ENCODE measurements at regions not wholly inside any gene's neighbourhood (a gene's known extent, or its start where the extent isn't known, plus 50 kb on each side); places are given as distances from the start of the nearest gene placed in this dataset.
"Not testable (repeated sequence)": the region's sequence is repeated elsewhere in the genome, so short reads cannot be mapped to it uniquely, and the experiment has no call there.

DNA sequence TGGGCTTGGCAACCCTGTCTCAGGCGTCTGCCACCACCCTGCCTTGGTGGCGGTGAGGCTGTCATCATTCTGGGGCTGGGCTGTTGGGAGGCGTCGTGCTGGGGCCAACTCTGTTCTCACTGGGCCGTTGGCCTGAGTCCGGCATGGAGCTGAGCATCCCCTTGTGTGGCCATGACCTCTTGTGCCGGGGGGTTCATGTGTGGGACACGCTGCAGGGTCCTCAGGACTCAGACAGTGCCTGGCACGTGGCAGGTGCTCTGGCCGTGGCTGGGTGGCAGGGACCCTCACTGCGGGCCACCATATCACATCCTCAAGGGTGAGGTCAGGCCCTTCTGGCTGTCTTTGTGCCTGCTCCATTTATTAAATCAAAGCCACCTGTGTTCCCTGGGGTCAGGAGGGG, 197.4 kb downstream of the BANP start:
- DNase-seq, result not testable (repeated sequence)

DNA sequence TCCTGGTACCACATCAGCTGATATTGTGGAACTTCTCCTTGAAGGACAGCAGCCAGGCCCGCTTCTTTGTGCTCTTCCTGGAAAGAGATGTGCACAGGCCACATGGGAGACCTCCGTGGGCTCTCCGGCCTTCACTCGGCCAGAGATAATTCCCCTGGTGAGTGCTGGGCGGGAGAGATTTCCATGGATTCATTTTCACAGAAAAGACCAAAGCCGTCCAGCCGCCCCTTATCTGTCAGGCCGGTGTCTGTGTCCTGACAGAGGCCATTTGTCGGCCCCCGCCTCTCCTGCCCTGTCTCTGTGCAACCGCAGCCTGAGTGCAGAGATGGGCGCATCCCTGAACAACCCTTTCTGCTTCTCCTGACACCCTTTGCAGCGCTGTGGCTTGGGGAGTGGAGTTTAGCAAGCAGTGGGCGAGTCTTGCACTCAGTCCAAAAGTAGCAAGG, 197.9 kb downstream of the BANP start:
- not testable (repeated sequence) for DNase-seq

DNA sequence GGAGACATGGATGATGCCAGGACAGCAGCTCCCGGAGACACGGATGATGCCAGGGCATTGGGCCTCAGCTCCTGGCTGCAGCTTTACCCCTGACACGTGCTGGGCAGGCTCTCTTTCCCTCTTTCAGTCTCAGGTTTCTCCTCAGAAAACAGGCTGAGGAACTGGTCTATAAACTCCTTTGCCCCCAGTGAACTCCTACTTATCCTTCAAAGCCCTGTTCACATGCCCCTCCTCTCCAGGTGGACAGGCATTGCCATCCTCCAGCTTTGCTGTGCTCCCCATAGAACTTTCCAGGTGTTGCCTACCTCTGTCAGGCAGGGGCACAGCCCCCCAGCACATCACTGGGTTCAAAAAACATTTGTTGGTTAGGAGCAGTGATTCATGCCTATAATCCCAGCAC, 198.4 kb downstream of the BANP start:
- DNase-seq, result not testable (repeated sequence)

DNA sequence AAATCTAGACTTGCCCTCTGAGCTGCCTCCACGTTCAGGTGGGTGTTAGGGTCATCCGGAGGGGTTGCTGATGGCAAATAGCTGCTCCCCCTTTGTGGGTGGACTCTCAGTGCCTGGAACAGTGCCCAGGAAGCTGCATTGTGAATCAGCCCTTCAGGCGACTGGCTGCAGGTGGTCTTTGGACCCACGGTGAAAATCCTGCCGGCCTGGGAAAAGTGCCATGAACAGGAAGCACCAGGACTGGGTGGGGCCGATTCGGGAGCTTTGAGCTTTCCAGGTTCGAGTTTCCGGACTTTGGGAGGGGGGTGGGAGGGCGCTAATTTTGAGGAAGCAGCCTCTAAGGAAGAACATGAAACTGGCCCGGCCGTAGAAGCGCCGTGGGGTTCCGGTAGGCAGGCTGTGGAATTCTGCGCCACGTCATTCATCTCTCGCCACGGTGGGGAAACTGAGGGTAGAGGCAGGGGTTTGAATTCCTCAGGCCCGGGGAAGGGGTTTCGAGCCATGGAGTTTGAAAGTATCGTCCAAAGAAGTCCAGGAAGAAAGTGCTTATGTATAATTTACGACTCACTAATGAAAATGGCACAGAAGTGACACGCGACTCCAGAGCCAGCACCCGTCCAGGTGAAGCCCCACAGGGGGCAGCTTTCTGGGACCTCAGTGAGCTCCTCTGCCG, 199.4 kb downstream of the BANP start:
- not testable (repeated sequence) for DNase-seq

DNA sequence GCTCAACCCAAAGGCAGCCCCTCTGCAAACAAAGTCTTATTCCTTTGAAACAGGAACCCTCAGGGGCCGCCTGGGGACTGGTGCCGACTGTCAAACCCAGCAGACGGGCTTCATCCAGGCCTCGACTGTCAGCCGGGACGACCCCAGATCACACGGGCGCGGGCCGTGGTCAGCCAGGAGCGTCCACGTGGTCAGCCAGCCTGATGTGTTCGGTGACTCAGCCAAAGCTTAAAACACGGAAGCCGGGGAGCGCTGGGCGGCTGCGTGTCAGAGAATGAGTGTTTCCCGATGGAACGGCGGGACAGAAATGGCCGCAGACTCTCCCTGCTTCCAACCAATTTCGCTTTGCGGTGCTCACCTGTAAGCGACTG, 199.9 kb downstream of the BANP start:
- not testable (repeated sequence) for DNase-seq

DNA sequence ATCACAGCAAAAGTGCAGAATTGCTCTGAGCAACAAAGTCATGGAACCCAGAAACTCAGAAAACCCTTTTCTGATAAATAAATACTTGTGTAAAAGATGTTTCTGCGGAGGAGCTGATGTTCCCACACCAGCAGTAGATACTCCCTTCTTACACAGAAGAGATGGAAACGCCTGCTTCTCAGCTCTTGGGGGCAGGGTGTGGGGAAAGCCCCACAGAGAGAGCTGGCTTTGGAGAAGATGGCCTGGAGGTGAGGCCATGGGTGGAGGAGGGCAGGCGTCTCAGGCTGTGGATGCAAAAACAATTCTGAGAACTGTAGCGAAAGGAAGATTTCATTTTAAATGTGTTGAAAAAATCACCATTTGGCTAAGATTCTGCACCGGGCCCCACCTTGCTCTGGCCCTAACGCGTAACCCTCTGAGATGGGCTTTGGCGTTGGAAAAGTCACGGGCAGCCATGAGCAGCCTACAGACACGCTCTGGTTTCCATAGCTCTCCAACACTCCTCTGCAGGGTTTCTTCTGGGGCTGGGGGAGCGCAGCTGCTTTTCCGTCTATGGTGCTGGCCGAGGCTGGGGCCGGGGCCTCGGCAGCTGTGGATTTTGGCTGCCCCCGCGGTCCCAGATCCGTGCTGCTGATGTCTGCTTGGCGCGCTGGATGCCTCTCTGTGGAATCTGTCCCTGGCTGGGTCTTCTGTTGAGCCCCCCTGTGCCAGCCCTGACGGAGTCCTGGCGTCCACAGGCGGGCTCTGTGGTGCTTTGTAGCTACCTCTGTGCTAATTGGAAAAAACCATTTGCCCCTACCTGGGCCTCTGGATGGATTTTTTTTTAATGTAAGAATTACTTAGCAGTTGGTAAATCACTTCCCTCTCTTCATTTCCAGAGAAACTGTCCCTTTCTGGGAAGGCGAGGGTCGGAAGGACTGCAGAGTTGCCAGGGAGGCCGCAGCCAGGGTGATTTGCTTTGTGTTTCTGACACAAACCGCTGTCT, 200.9 kb downstream of the BANP start:
- not testable (repeated sequence) for DNase-seq

DNA sequence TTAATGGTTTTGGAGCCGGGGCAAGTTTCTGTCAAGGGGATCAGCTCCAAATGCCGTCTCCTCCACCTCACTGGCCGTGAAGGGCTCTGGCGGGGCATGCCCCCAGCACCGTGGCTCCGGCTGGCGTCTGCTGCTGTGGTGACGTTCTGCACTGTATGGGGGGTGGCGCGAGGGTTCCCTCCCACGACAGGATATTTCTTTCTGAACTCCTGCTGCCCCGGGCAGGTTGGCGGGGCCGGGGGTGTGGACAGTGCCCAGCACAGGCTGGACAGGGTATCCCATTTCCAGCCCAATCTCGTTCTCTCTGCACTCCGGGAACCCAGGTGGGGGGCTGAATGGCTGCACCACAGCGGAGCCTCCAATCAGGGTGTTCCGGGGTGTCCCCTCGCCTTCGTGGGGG, 201.6 kb downstream of the BANP start:
- DNase-seq, result not testable (repeated sequence)

DNA sequence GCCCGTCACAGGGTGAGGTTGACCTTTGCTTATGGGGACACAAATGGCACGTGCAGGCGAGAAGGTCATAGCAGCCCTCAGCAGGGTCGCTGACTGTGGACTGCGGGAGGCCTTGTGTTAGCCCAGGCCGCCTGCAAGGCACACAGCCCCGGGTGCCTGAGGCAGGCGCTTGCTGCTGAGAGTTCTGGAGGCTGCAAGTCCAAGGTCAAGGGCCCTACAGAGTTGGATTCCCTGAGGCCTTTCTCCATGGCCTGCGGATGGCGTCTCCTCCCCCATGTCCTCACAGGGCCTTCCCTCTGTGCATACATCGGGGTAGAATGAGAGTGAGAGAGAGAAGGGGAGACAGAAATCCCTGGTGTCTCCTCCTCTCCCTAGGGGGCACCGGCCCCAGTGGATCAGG, 202.3 kb downstream of the BANP start:
- not testable (repeated sequence) for DNase-seq

DNA sequence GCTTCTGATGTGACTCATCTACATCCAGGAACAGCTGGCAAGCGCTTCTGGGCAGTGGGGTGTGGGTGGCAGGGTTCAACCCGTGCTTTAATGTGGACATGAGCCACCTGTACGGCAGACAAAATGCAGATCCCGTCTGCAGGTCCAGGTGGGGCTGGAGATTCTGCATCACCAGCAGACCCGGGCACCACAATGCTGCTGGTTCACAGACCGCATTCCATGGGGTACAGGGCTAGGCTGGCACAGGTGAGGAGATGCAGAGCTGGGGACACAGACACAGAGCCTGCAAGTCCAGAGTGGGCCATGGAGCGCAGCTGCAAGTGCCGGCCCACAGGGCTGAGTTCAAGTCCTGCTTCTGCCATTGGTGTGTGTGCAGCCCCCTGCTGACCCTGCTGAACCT, 203.7 kb downstream of the BANP start:
- not testable (repeated sequence) for DNase-seq

DNA sequence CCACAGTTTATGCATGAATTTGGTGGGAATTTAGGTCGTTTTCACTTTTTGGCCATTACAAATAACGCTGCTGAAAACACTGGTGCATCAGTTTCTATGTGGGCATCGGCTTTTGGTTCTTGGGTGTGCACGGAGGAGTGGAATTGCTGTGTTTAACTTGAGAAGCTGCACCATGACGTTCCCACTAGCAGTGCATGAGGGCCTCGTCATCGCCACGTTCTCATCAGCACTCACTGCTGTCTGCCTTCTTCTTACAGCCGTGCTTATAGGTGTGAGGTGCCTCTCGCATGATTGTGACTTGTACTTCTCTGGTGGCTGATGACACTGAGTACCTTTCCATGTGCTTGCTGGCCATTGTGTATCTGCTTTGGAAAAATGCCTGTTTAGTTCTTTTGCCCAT, 204.4 kb downstream of the BANP start:
- not testable (repeated sequence) for DNase-seq

DNA sequence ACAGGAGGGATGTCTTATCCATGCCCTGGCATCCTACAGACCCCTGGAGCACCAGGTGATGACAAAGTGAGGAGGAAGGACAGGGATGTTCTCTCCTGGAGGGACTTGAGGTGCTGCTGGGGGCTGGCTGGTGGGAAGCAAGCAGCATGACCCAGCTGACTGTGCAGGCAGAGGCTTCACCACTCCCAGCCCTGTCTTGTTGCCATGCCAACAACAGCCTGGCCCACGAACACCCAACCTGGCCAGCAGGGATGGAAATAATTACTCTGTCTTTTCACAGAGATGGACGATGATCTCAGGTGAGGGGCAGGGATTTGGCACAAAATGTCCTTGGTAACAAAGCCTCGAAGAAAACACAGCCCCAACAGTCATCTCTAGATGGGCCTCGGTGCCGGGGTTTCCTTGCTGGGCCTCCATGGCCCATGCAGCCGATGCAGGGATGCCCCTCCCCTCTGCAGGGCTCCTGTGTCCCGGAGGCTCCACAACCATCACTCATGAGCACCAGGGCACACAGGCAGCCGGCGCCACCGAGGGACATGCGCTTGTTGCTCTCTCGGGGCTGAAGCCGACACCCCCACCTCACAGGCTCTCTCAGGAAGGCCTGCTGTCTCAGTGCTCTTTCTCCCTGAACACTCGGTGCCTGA, 205.5 kb downstream of the BANP start:
- not testable (repeated sequence) for DNase-seq

DNA sequence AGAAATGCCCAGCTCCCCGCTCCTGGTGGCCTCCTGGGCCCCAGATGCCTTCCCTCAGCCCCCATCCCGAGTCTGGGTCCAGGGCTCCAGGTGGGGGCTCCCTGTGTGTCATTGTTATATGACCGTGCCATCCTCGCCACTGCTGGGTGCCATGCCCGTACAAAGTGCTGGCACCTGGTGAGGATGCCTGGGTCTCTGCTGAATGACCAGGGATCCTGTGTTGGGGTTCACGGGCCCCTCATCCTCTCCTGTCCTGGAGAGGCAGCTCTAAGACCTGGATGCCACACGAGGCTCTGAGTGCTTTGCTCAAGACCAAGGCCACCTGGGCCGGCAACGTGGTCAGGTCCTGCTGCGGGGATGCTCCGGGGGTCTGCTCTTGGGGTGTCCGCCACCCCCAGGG, 206.5 kb downstream of the BANP start:
- DNase-seq, result not testable (repeated sequence)

DNA sequence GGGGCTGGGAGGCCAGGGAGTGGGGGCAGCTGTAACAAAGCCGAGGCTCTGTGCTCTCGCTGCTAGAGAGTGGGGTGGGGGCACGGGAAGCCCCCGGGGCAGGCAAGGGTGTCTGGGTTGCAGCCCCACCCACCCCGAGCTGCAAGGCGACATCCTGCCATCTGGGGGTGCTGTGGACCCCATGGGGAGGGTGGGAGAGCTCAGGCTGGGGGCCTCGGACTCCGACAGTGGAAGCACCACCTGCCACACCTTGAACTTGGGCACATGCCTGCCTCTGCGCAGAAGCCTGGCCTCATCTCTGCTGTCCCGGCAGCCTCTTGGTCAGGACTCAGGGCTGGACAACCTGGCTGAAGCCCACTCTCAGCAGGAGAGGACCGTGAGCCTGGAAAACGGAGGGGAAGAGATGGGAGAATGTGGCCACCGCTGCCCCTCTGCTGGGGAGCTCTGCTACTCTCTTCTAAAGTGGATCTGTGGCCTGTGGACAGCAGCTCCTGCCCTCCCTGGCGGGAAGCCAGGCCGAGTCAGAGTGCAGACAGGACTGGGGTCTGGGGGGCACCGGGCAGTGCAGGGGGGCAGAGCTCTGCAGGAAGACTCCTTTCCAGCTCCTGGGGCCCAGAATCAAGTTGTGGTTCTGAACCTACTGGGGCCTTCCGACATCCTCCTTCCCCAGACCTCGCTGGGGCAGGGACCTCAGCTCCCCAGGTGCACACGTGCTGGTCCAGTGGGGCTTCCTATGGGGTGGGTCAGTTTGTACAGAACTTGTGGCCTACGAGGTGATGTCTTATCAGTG, 207.2 kb downstream of the BANP start:
- DNase-seq, result not testable (repeated sequence)

DNA sequence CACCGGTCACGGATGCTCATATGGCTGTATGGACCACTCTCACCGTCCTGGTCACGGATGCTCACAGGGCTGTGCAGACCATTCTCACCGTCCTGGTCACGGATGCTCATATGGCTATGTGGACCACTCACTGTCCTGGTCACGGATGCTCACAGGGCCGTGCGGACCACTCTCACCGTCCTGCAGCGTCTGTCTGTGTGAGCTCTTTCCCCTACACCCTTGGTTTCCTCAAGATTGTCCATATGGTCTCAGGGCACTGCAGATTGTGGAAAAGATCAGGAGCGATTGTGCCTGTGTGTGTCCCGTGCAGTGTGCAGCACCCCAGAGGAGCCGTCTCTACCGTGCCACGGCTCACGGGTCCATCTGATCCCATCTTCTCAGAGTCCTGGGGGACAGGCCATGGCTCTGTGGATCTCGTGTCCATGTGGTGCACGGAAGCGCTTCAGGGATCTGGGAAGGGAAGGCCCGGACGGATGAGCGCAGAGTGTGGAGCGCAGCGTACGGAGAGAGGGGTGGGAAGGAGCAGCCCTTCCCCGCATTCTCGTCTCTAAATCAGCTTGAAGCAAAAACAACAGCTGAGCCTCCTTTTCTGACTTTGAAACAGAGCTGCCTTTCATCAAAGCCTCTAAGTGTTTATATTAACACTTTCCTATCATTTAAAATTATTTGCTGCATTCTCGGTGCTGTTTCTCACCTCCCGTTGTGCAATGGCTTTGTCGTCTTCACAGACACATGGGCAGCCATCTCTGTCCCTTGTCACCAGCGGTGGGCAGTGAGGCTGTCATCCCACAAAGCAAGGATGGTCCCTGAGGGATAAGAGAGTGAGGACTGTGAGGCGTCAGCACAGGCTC, 208.0 kb downstream of the BANP start:
- DNase-seq, result not testable (repeated sequence)

DNA sequence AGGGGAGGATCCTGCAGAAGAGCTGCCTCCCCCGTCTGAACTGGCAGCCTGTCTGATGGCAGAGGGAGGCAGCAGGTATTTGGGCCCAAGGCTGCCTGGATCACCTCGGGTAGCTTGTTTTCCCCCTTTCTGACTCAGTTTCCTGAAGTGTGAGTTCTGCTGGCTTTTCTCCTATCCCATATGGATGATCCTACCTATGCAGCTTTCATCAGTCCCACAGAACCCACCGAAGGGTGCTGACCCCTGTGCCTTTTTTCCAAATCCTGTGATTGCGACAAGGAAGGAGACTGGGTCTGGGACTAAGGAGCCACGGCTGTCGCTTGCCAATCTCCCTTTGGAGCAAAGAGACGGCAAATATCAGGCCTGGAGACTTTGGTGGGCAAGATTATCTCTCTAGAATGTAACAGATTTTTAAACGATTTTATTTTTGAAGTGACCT, 208.7 kb downstream of the BANP start:
- DNase-seq, result not testable (repeated sequence)

DNA sequence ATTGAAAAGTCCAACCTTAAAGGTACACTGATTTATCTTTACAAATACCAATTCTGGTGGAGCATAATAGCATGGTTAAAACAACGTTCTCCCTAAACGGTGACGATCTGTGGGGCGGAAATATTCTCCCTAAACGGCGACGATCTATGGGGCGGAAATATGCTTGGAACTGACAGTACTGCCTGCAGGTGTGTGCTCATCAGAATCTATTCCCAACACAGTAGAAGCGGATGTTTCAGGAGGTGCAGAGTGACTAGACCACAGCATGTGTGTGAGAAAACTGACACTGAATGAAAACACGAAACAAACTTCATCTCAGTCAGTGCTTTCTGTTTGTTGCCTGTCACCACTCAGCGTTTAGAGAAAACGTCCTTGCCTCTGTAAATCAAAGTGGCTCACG, 210.0 kb downstream of the BANP start:
- DNase-seq, result not testable (repeated sequence)

DNA sequence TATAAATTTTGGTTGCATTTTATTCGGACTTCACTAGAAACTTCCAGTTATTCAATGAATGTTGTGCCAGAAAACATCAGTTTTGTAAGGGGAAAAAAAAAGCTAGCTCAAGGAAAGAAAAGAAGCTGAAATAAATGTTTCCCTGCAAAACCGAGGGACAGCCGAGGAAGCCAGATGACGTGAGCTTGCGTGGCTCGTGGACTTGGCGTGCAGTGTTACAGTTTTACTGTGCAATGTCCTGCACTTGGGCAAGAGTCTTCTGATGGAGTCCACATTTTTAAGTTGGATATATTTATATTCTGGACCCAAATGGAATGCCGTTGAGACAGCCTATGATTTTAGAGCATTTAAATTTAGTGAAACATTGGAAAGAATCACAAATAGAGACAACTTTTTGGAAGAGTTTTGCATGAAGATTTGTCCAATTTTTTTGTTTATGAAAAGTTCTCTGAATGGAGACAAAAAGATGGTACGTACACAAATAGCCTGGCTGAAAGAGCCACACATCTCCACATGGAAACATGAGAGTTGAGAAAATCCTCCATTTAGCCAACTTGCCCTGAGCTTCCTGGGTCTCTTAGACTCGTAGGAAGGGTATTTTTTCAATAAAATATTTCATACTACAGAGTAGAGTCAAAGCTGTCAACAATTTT, 210.5 kb downstream of the BANP start:
- DNase-seq, result not testable (repeated sequence)

DNA sequence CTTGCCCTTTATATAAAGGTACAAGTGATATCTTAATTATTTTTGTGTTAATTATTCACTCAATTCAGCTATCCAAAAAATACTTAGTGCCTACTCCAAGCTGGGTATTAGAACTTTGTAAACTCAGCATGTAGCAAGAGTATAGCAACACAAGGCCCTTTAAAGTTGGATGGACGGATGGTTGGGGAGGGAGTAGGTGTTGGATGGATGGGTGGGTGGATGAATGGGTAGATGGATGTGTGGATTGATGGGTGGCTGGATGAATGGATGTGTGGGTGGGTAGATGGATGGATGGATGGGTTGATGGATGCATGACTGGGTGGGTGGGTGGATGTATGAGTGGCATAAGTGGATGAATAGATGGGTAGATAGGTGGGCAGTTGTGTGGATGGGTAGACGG, 211.5 kb downstream of the BANP start:
- DNase-seq, result not testable (repeated sequence)

DNA sequence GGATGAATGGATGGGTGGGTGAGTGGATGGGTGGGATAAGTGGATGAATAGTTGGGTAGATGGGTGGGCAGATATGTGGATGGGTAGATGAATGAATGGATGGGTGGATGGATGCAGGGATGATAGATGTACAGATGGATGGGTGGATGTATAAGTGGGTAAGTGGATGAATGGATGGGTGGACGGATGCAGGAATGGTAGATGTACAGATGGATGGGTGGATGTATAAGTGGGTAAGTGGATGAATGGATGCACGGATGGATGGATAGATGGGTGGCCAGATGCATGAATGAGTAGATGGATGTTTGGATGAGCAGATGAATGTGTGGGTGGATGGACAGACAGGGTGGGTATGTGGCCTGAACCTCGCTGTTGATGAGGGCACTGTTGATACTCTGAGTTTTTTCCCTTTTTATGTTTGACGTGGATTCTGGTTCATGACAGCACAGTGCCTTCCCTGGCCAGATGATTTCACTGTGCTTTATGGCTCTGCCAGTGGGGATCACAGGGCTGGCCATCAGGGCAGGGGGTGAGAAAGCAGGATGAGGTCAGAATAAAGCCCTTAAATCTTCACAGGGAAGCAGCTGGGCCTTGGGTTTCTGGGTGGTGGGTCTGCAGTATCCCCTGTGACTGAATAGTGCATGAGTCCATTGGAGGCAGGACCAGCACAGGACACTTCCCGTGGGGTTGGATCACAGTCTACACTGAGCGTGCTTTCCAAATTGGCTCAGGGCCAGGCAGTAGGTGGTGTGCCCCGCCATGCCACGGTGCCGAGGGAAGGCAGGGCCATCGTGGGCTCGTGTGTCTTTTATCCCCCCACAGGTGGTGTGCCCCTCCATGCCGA, 213.2 kb downstream of the BANP start:
- DNase-seq, result not testable (repeated sequence)

DNA sequence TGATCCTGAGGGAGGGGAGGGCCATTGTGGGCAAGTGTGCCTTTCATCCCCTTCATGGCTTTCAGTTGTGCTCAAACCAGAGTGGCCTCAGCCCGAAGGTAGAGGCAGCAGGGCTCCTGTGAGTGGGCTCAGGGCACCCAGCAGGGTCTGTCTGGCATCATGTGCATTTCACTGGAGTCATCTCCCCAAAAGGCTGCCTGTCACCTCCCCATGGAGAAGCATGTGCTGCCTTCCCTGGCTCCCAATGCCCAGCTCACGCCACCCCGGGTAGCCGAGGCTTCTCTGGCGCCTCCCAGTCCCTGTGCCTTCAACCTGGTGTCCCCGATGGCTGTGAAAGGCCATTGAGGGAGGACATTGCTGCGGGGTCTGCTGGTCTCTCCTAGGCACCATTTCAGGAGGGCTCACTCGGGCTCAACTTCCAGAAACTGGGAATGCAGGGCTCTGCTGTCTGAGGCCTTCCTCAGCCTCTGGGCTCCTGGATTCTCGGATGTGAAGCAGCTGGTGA, 213.9 kb downstream of the BANP start:
- not testable (repeated sequence) for DNase-seq

Data from CD4-positive, alpha-beta T cell treated with Interleukin-10 for 1 hour (primary cell).